Suprapubic skin (tissue), 4 donors: ENCODE measurements at regions not wholly inside any gene's neighbourhood (a gene's known extent, or its start where the extent isn't known, plus 50 kb on each side); places are given as distances from the start of the nearest gene placed in this dataset.

Source experiments
- DNase-seq, 2 donors: peaks; one replicate each; pipeline ENCODE4 v3.0.0-alpha.2; 2019; ENCODE audit warnings: low spot score in 2 of 2
- H3K27ac ChIP-seq: fragments of 200-600 bp; sonication (generic); one replicate; pipeline ENCODE4 v1.5.1; 2019
- H3K27me3 ChIP-seq: fragments of 200-600 bp; sonication (generic); one replicate; pipeline ENCODE4 v1.5.1; 2019
- H3K36me3 ChIP-seq: fragments of 200-600 bp; sonication (generic); one replicate; pipeline ENCODE4 v1.5.1; 2019
- H3K4me1 ChIP-seq: fragments of 200-600 bp; sonication (generic); one replicate; pipeline ENCODE4 v1.5.1; 2019
- H3K4me3 ChIP-seq: fragments of 200-600 bp; sonication (generic); one replicate; pipeline ENCODE4 v1.5.1; 2019; ENCODE audit warnings: mild to moderate bottlenecking
- H3K9me3 ChIP-seq: fragments of 200-600 bp; sonication (generic); one replicate; pipeline ENCODE4 v1.5.1; 2019
- CTCF ChIP-seq, 2 donors: fragments of 200-600 bp in 1 of 2; fragments of 450-650 bp in 1 of 2; sonication (generic) in 1 of 2; IDR thresholded peaks; one replicate each; pipeline ENCODE4 v1.5.1; 2016 to 2019; ENCODE audit warnings: antibody characterized with exemption in 2 of 2, mild to moderate bottlenecking in 1 of 2, moderate library complexity in 1 of 2
- EP300 ChIP-seq: sonication (generic); formaldehyde crosslinking; IDR thresholded peaks from one replicate; pipeline ENCODE4 v1.6.1; 2017; ENCODE audit warnings: antibody characterized with exemption
- POLR2A ChIP-seq, 2 donors: fragments of 450-650 bp; IDR thresholded peaks; one replicate each; pipeline ENCODE4 v1.6.1; 2017; ENCODE audit warnings: antibody characterized with exemption in 2 of 2, mild to moderate bottlenecking in 2 of 2, moderate library complexity in 2 of 2
- POLR2AphosphoS5 ChIP-seq, 3 donors: sonication (generic); formaldehyde crosslinking; IDR thresholded peaks; one replicate each; pipeline ENCODE4 v1.6.1; 2017; ENCODE audit warnings: antibody characterized with exemption in 3 of 3
- WGBS: methylation state at CpG from one replicate; pipeline ENCODE4 v1.1.5; 2018; 5-methylcytosine and 5-hydroxymethylcytosine counted together

- Histone ChIP-seq H3K4me1 (peaks cover 3% of the 10 kb centered on the region), H3K36me3 (no peaks in the 10 kb centered on the region), H3K27ac (no peak overlapping the region), H3K4me3 (no peak overlapping the region), H3K9me3 (no peaks in the 10 kb centered on the region), H3K27me3 (no peaks in the 10 kb centered on the region)
- WGBS = 56% methylated on average over 2 of the region's 3 CpGs
- DNase-seq = no peak
- TF ChIP-seq EP300 (no peak), POLR2A (IDR thresholded peaks at IDR 0.05) (no peak), POLR2AphosphoS5 (IDR thresholded peaks at IDR 0.05) (no peak), CTCF (IDR thresholded peaks at IDR 0.05) (no peak)
These were observed 60.7 kb upstream of the MPEG1 start for GRCh38 chr11:59273373-59273841.

- H3K4me1 ChIP-seq = peaks cover 5% of the 10 kb centered on the region
- H3K4me3 ChIP-seq = no peak overlapping the region
- 88% methylated on average over 5 of the region's 6 CpGs for WGBS
- no peaks in the 10 kb centered on the region for H3K27me3 ChIP-seq
- H3K27ac ChIP-seq = no peak overlapping the region
- H3K9me3 ChIP-seq = no peaks in the 10 kb centered on the region
- H3K36me3 ChIP-seq = no peaks in the 10 kb centered on the region
- no peak for TF ChIP-seq POLR2A (IDR thresholded peaks at IDR 0.05)
- no peak for TF ChIP-seq EP300
- TF ChIP-seq CTCF (IDR thresholded peaks at IDR 0.05) = no peak
- no peak for TF ChIP-seq POLR2AphosphoS5 (IDR thresholded peaks at IDR 0.05)
- DNase-seq = no peak
These were observed 60.1 kb upstream of the MPEG1 start for GRCh38 chr11:59272771-59273372.

GRCh38 chr11:59271811-59272327 is 59.1 kb upstream of the MPEG1 start:
- peaks cover 5% of the 10 kb centered on the region for H3K4me1 ChIP-seq
- H3K27ac ChIP-seq = no peak overlapping the region
- DNase-seq = no peak
- 75% methylated on average over 3 of the region's 4 CpGs for WGBS
- H3K4me3 ChIP-seq = no peak overlapping the region
- H3K9me3 ChIP-seq = no peaks in the 10 kb centered on the region
- TF ChIP-seq CTCF (IDR thresholded peaks at IDR 0.05) = no peak
- TF ChIP-seq POLR2AphosphoS5 (IDR thresholded peaks at IDR 0.05) = no peak
- no peak for TF ChIP-seq EP300
- no peak for TF ChIP-seq POLR2A (IDR thresholded peaks at IDR 0.05)
- H3K27me3 ChIP-seq = no peaks in the 10 kb centered on the region
- no peaks in the 10 kb centered on the region for H3K36me3 ChIP-seq

GRCh38 chr11:59271247-59271755 is 58.6 kb upstream of the MPEG1 start:
- Histone ChIP-seq H3K9me3 (no peaks in the 10 kb centered on the region), H3K36me3 (no peaks in the 10 kb centered on the region), H3K4me3 (no peak overlapping the region), H3K27ac (no peak overlapping the region), H3K27me3 (no peaks in the 10 kb centered on the region), H3K4me1 (peaks cover 5% of the 10 kb centered on the region)
- 77% methylated on average over 4 of the region's 4 CpGs for WGBS
- no peak for DNase-seq
- TF ChIP-seq EP300 (no peak), POLR2AphosphoS5 (IDR thresholded peaks at IDR 0.05) (no peak), POLR2A (IDR thresholded peaks at IDR 0.05) (no peak), CTCF (IDR thresholded peaks at IDR 0.05) (no peak)

GRCh38 chr11:59267736-59268475 is 55.2 kb upstream of the MPEG1 start:
- Histone ChIP-seq H3K36me3 (no peaks in the 10 kb centered on the region), H3K4me1 (peaks cover 3% of the 10 kb centered on the region), H3K27ac (no peak overlapping the region), H3K27me3 (no peaks in the 10 kb centered on the region), H3K9me3 (no peaks in the 10 kb centered on the region), H3K4me3 (no peak overlapping the region)
- DNase-seq = no peak
- TF ChIP-seq EP300 = no peak
- no peak for TF ChIP-seq CTCF (IDR thresholded peaks at IDR 0.05)
- TF ChIP-seq POLR2A (IDR thresholded peaks at IDR 0.05) = no peak
- no peak for TF ChIP-seq POLR2AphosphoS5 (IDR thresholded peaks at IDR 0.05)
- WGBS = 84% methylated on average over 5 of the region's 7 CpGs
